ENCODE measurements at regions not wholly inside any gene's neighbourhood (a gene's known extent, or its start where the extent isn't known, plus 50 kb on each side); places are given as distances from the start of the nearest gene placed in this dataset.

DNA sequence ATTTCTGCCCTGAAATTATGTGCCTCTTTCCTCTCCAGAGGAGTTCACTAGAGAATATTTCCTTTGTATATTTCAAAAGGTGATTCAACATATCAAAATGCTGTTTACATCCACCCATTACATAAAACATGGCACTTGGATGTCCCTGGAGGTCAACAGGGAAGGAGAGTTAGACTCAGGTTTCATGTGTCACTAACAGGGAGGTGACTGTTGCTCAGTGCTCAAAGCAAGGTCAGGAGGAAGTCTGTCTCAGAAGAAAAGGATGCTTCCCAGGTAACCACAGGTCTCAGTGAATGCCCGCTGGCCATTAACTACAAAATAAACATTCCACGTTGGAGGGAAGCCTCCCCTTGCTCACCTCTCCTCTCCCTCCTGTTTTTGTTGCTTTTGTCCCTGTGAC lies 198.6 kb downstream of the AXIN2 start:
- DNase-seq (ENCODE audit: low spot score), result no peak
- TF ChIP-seq, protein P1, sequence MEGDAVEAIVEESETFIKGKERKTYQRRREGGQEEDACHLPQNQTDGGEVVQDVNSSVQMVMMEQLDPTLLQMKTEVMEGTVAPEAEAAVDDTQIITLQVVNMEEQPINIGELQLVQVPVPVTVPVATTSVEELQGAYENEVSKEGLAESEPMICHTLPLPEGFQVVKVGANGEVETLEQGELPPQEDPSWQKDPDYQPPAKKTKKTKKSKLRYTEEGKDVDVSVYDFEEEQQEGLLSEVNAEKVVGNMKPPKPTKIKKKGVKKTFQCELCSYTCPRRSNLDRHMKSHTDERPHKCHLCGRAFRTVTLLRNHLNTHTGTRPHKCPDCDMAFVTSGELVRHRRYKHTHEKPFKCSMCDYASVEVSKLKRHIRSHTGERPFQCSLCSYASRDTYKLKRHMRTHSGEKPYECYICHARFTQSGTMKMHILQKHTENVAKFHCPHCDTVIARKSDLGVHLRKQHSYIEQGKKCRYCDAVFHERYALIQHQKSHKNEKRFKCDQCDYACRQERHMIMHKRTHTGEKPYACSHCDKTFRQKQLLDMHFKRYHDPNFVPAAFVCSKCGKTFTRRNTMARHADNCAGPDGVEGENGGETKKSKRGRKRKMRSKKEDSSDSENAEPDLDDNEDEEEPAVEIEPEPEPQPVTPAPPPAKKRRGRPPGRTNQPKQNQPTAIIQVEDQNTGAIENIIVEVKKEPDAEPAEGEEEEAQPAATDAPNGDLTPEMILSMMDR (IDR thresholded peaks at IDR 0.05; ENCODE audit: extremely low read depth, insufficient read depth, missing control alignments), result no peak
- in situ Hi-C loops (cut with MboI; ENCODE audit: low pct_unique_long_range_greater_than_20kb, low sequenced_read_pairs, unreplicated experiment), result no loop called here

DNA sequence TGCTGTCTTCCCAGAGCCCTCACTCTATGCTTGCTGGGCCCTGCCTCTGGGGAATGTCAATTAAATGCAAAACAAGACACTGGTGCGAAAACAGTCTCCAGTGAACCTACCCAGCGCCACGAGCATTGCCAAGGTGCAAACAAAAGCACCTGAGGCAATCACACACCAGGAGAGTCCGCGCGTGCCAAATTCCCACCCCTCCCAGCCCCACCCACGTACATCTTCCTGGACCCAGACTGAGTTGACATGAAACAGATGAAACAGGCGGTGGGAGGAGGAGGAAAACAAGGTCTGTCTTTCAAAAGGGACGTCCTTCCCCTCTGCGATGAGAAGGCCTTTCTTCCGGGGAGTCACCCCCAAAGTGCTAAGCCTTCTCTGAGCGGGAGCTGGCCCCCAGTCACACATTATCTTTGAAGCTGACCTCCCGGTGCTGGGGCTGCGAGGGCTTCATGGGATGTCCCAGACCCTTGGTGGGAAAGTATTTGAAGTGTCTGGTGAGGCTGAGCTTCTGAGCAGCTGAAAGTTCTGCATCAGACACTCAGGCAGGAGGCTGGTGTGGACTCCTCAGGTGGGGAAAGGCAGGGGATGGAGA lies 200.4 kb downstream of the AXIN2 start:
- in situ Hi-C loops (cut with MboI; ENCODE audit: low pct_unique_long_range_greater_than_20kb, low sequenced_read_pairs, unreplicated experiment), result no loop called here
- no peak for DNase-seq (ENCODE audit: low spot score)
- TF ChIP-seq, protein P1 (IDR thresholded peaks at IDR 0.05; ENCODE audit: extremely low read depth, insufficient read depth, missing control alignments), result no peak

DNA sequence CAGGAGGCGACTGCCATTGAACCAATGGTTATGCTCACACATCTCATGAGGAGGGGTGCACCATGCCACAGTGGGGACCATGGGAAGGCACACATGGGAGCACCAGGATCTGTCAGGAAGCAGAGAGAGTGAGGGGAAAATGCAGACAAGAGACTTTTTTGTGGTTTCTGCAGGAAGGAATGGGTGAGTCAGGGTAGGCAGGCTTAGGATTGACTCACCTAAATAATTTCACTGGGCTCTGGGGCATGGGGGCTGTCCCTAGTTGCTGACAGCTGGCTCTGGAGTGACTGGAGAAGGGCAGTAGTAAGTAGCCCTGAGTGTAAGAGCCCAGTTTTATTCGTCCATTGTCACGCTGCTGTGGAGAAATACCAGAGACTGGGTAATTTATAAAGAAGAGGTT lies 202.4 kb downstream of the AXIN2 start:
- TF ChIP-seq, protein P1 (IDR thresholded peaks at IDR 0.05; ENCODE audit: extremely low read depth, insufficient read depth, missing control alignments), result no peak
- no peak for DNase-seq (ENCODE audit: low spot score)
- in situ Hi-C loops (cut with MboI; ENCODE audit: low pct_unique_long_range_greater_than_20kb, low sequenced_read_pairs, unreplicated experiment), result no loop called here

DNA sequence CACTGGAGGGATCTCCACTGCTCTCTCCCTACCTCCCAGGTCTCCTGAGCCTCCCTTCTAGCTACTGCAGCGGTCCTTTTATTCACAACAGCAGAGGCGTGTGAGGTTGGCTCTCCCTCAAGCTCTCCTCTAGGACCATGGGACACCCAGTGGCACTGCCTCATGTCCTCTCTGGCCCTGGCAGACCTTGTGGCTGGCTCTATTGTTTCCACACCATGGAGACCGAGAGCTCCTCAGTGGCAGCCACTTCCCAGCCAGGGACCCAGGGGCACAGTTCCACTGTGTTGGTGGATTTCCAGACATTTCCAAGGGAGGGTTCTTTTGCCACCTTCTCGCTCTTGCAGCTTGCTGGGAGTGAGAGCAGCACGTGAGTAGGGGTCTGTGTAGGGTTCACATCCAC lies 204.9 kb downstream of the AXIN2 start:
- TF ChIP-seq, protein P1 (IDR thresholded peaks at IDR 0.05; ENCODE audit: extremely low read depth, insufficient read depth, missing control alignments), result no peak
- DNase-seq (ENCODE audit: low spot score), result no peak
- in situ Hi-C loops (cut with MboI; ENCODE audit: low pct_unique_long_range_greater_than_20kb, low sequenced_read_pairs, unreplicated experiment), result no loop called here

DNA sequence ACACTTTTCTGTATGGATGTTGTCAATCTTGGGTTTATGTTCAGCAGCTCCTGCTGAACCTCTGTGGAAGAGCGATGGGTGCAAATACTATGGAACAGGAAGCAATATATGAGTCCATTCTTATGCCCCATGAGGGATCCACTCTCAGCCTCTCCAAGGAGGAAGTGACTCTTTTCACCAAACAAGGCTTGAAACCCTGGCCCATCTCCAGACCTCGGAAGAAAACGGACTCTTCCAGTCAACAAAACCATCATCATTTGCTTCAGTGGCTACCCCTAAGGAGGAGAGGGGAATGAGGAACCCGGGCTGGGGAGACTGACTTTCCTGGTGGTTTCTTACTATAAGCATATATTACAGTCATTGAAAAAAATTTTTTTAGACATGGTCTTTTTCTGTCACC lies 206.2 kb downstream of the AXIN2 start:
- in situ Hi-C loops (cut with MboI; ENCODE audit: low pct_unique_long_range_greater_than_20kb, low sequenced_read_pairs, unreplicated experiment), result no loop called here
- TF ChIP-seq, protein P1 (IDR thresholded peaks at IDR 0.05; ENCODE audit: extremely low read depth, insufficient read depth, missing control alignments), result no peak
- no peak for DNase-seq (ENCODE audit: low spot score)

DNA sequence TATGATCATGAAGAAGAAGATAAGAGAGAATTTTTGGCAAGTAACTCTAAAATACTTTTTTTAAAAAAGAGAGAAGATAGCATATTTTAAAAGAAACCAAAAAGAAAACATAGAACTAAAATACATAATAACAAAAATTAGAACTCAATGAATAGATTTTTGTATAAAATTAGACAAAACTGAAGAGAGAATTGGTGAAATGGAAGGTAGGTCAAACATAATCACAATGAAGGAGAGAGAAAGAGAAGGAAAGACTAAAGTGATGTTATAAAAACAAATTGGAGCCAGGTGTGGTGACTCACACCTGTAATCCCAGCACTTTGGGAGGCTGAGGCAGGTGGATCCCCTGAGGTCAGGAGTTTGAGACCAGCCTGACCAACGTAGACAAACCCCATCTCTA lies 211.5 kb downstream of the AXIN2 start:
- in situ Hi-C loops (cut with MboI; ENCODE audit: low pct_unique_long_range_greater_than_20kb, low sequenced_read_pairs, unreplicated experiment), result no loop called here
- TF ChIP-seq, protein P1 (IDR thresholded peaks at IDR 0.05; ENCODE audit: extremely low read depth, insufficient read depth, missing control alignments), result no peak
- no peak for DNase-seq (ENCODE audit: low spot score)

DNA sequence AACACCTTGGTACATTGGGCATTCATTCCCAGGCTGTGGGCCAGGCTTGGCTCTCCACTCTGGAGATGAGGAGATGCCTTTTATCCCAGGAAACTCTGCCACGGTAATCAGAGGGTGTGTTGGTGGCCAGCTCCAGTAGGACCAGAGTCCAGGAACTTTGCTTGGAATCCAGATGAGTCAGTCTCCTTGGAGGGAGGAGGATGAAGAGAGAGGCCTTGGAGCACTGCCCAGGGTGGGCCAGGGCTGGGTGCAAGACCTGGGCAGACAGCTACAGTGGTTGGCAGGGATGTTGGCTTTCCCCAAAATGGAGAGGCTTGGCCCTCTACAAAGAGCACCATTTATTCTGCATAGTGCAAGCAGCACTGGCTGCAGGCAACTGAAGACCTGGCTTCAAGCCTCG lies 209.0 kb downstream of the RGS9 start:
- in situ Hi-C loops (cut with MboI; ENCODE audit: low pct_unique_long_range_greater_than_20kb, low sequenced_read_pairs, unreplicated experiment), result no loop called here
- no peak for DNase-seq (ENCODE audit: low spot score)
- TF ChIP-seq, protein P1 (IDR thresholded peaks at IDR 0.05; ENCODE audit: extremely low read depth, insufficient read depth, missing control alignments), result no peak
